Liver (tissue), 8 donors: ENCODE measurements at regions not wholly inside any gene's neighbourhood (a gene's known extent, or its start where the extent isn't known, plus 50 kb on each side); places are given as distances from the start of the nearest gene placed in this dataset.

Experiments
- DNase-seq: peaks from one replicate; pipeline ENCODE4 v3.0.0-alpha.2; 2017; ENCODE audit warnings: low spot score
- H3K27ac ChIP-seq, 2 donors: one replicate each; pipeline ENCODE4 v1.7.0; 2013; ENCODE audit warnings: inconsistent platforms in 2 of 2, low read length in 2 of 2, control low read depth in 1 of 2, low read depth in 1 of 2, mild to moderate bottlenecking in 1 of 2
- H3K27me3 ChIP-seq, 4 donors: one replicate each; pipeline versions ENCODE4 v1.6.1 to v1.7.0; 2013; ENCODE audit warnings: low read length in 3 of 4, inconsistent platforms in 1 of 4, mild to moderate bottlenecking in 1 of 4, moderate library complexity in 1 of 4; ENCODE audit not compliant: control insufficient read depth in 4 of 4, insufficient read depth in 4 of 4
- H3K36me3 ChIP-seq, 4 donors: one replicate each; pipeline versions ENCODE4 v1.6.1 to v1.7.0; 2013; ENCODE audit warnings: low read length in 3 of 4, mild to moderate bottlenecking in 3 of 4, low read depth in 1 of 4, moderate library complexity in 1 of 4; ENCODE audit not compliant: control insufficient read depth in 4 of 4, insufficient read depth in 3 of 4
- H3K4me1 ChIP-seq, 4 donors: one replicate each; pipeline versions ENCODE4 v1.6.1 to v1.7.0; 2013; ENCODE audit warnings: low read length in 3 of 4, mild to moderate bottlenecking in 3 of 4, moderate library complexity in 1 of 4; ENCODE audit not compliant: control insufficient read depth in 4 of 4, insufficient read depth in 4 of 4
- H3K4me3 ChIP-seq, 3 donors: one replicate each; pipeline versions ENCODE4 v1.6.1 to v1.7.0; 2013; ENCODE audit warnings: low read length in 3 of 3, control low read depth in 1 of 3, low read depth in 1 of 3, mild to moderate bottlenecking in 1 of 3
- H3K9ac ChIP-seq, 2 donors: one replicate each; pipeline ENCODE4 v1.7.0; 2013; ENCODE audit warnings: low read length in 2 of 2, mild to moderate bottlenecking in 2 of 2, moderate library complexity in 2 of 2, control low read depth in 1 of 2, low read depth in 1 of 2
- H3K9me3 ChIP-seq, 4 donors: one replicate each; pipeline versions ENCODE4 v1.6.1 to v1.7.0; 2013; ENCODE audit warnings: low read length in 3 of 4; ENCODE audit not compliant: control insufficient read depth in 4 of 4
- GABPA ChIP-seq, 2 donors: IDR thresholded peaks in 1 of 2; conservative IDR thresholded peaks in 1 of 2; 2 replicates each; pipeline ENCODE4 v1.6.1; 2016; ENCODE audit warnings: antibody characterized with exemption in 2 of 2, mild to moderate bottlenecking in 1 of 2, moderate library complexity in 1 of 2
- JUND ChIP-seq, 2 donors: IDR thresholded peaks; 2 replicates each; pipeline ENCODE4 v1.6.1; 2016; ENCODE audit warnings: antibody characterized with exemption in 2 of 2
- NR2F2 ChIP-seq: IDR thresholded peaks from 2 replicates; pipeline ENCODE4 v1.6.1; 2016; ENCODE audit warnings: antibody characterized with exemption
- REST ChIP-seq: IDR thresholded peaks from 2 replicates; pipeline ENCODE4 v1.6.1; 2016; ENCODE audit warnings: antibody characterized with exemption, mild to moderate bottlenecking
- SP1 ChIP-seq: IDR thresholded peaks from 2 replicates; pipeline ENCODE4 v1.6.1; 2018; ENCODE audit warnings: antibody characterized with exemption, mild to moderate bottlenecking
- ZBTB33 ChIP-seq: IDR thresholded peaks from 2 replicates; pipeline ENCODE4 v1.6.1; 2016; ENCODE audit warnings: antibody characterized with exemption
- WGBS: extraction: QIAGEN DNeasy Blood & Tissue Kit; methylation state at CpG from one replicate; pipeline ENCODE4 v1.1.7; 2013; 5-methylcytosine and 5-hydroxymethylcytosine counted together
- TF ChIP-seq, protein P1 (sequence below): fragments of 150-350 bp; IDR thresholded peaks from 2 replicates; pipeline ENCODE4 v1.5.1; 2017; ENCODE audit warnings: improper control_type of control experiment, low read depth, low read length; ENCODE audit not compliant: missing input control
- donor health status: healthy.
- donor health status: healthy.
- donor health status: healthy.
- donor health status: healthy.
- donor health status: healthy.

DNA sequence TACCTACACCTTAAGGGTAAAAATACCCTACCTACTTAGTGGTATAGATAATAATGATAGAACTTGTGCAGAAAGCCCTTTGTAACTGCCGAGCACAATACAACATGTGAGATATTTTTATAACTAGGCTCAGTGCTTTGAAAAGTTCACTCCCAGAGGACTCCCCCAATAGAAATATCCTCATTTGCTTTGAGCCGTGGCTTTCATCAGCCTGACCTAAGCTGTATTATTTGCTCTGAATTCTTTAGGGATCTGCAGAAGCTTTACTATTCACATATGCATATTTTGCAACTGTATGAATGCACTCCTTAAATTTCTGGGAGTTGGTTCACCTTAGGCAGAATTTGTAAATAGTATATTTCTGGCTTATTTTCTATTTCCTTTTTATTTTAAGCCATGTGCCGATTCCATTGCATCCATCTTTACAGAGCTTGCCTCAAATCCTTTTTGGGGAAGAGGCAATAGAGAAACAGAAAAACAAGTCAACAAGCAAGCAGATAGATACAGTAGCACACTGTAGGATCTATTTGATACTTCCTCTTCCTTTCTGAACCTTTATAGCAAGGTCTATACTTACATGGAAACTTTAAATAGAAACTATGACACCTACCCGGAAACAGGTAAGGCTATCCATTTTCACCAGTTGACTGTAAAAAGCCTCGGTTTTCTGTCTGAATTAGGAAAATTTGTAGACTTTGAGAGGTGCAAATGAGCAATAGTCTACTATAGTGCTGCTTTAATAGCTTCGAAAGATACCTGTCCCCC is 242.5 kb upstream of the VCX3A start:
- WGBS = 89% methylated on average over 6 of the region's 6 CpGs

More for the DNA sequence above, 242.5 kb upstream of the VCX3A start:
- H3K4me3 ChIP-seq = no peak overlapping the region
- no peak overlapping the region for H3K27ac ChIP-seq
- no peaks in the 10 kb centered on the region for H3K27me3 ChIP-seq
- no peak overlapping the region for H3K9ac ChIP-seq
- no peak for TF ChIP-seq ZBTB33
- TF ChIP-seq GABPA (IDR thresholded peaks at IDR 0.05 in 1 of 2, conservative IDR thresholded peaks at IDR 0.05 in 1 of 2) = no peak
- TF ChIP-seq REST = no peak
- no peak for TF ChIP-seq NR2F2
- no peak for TF ChIP-seq SP1
- no peak for TF ChIP-seq JUND (IDR thresholded peaks at IDR 0.05)
- TF ChIP-seq, protein P1, sequence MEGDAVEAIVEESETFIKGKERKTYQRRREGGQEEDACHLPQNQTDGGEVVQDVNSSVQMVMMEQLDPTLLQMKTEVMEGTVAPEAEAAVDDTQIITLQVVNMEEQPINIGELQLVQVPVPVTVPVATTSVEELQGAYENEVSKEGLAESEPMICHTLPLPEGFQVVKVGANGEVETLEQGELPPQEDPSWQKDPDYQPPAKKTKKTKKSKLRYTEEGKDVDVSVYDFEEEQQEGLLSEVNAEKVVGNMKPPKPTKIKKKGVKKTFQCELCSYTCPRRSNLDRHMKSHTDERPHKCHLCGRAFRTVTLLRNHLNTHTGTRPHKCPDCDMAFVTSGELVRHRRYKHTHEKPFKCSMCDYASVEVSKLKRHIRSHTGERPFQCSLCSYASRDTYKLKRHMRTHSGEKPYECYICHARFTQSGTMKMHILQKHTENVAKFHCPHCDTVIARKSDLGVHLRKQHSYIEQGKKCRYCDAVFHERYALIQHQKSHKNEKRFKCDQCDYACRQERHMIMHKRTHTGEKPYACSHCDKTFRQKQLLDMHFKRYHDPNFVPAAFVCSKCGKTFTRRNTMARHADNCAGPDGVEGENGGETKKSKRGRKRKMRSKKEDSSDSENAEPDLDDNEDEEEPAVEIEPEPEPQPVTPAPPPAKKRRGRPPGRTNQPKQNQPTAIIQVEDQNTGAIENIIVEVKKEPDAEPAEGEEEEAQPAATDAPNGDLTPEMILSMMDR = no peak
- no peaks in the 10 kb centered on the region for H3K36me3 ChIP-seq
- DNase-seq = no peak
- no peaks in the 10 kb centered on the region for H3K9me3 ChIP-seq
- H3K4me1 ChIP-seq = peaks cover 1 to 15% (median 10%) of the 10 kb centered on the region in 4 donors
